ENCODE measurements at regions not wholly inside any gene's neighbourhood (a gene's known extent, or its start where the extent isn't known, plus 50 kb on each side); places are given as distances from the start of the nearest gene placed in this dataset.
A peak's percentile ranks its signal among the peaks of the same experiment; 100 is the strongest.

GRCh38 chr9:103702572-103702971 lies 391.5 kb upstream of the SMC2 start:
- no peak for DNase-seq (ENCODE audit: low spot score)
- intact Hi-C loops (cut with DNase I), result no loop called here

DNA sequence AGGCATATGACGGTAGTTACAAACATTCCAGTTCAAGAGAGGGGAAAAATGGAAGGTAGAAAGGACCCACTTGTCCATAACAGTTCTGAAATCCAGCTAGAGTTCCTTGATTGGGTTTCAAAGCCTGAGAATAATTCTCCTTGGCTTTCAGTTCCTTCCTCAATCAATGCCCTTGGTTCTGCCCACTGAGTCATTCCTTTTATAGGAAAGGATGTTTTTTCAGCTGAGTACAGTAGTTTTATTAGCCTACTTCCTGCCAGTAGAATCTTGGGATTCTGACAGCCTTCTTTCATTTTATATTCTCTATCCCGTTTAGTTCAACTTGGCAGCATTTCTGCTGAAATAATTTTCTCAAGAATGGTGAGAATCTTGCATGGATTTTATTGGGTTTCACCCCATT lies 386.9 kb upstream of the SMC2 start:
- intact Hi-C loops (cut with DNase I), result no loop called here
- no peak for DNase-seq (ENCODE audit: low spot score)

- no peak for DNase-seq (ENCODE audit: low spot score)
- intact Hi-C loops (cut with DNase I), result no loop called here
Observed at GRCh38 chr9:103709366-103709765, 384.7 kb upstream of the SMC2 start.

DNA sequence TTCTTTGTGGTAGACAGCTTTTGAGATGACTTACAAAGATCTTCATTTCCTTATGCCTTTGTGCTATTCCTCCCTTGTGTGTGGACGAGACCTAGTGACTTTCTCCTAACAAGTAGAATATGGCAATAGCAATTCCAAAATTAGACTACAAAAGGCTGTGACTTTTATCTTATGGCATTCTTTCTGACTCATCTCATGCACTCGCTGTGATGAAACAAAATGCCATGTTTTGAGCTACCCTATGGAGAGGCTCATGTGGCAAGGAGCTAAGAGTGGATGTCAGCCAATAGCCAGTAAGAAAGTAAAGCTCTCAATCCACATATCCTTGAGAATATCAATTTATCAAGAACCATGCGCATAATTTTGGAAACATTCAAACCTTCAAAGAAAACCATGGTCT lies 380.5 kb upstream of the SMC2 start:
- no peak for DNase-seq (ENCODE audit: low spot score)
- intact Hi-C loops (cut with DNase I), result no loop called here

- no peak for DNase-seq (ENCODE audit: low spot score)
- intact Hi-C loops (cut with DNase I), result no loop called here
Observed at GRCh38 chr9:103714992-103715391, 379.1 kb upstream of the SMC2 start.

GRCh38 chr9:103721056-103721455 lies 373.1 kb upstream of the SMC2 start:
- DNase-seq (ENCODE audit: low spot score), result no peak
- intact Hi-C loops (cut with DNase I), result no loop called here

- intact Hi-C loops (cut with DNase I), result no loop called here
- no peak for DNase-seq (ENCODE audit: low spot score)
Observed at GRCh38 chr9:103730866-103731265, 363.2 kb upstream of the SMC2 start.

DNA sequence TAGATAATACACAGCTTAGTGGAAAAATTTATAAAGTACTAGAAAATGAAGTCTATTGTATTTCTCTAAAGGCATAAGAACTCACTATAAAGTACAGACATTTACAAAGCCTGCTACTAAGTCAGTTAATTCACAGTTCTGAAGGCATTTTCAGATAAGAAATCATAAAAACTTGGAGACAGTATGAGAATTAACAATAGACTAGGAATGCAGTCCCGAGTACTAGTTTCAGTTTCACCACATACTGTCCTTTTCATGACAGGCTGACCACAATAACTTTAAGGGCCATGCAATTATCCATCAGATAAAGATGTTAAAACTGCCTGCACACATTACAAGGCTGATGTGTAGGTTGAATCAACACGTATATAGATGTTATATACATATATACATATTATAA lies 362.6 kb upstream of the SMC2 start:
- DNase-seq (ENCODE audit: low spot score), result no peak
- intact Hi-C loops (cut with DNase I), result no loop called here

DNA sequence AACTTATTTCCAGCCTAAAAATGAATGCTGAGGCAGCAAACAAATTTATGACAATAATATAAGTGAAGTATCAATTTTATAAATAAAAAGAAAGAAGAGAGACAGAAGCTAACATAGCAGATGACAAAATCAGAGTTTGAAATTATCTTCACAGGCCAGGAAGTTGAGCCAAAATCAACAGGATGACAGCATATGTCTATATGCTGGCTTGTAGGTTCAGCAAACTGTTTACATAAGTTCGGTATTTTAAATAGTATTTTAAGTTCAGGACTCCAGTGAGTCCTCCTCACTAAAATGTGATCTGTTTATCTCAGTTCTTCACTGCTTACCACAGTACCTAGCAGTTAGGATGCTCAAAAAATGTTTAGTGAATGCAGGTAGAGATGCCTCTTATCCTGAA lies 359.6 kb upstream of the SMC2 start:
- DNase-seq (ENCODE audit: low spot score), result no peak
- intact Hi-C loops (cut with DNase I), result no loop called here

GRCh38 chr9:103755441-103755840 lies 338.7 kb upstream of the SMC2 start:
- no peak for DNase-seq (ENCODE audit: low spot score)
- intact Hi-C loops (cut with DNase I), result no loop called here

DNA sequence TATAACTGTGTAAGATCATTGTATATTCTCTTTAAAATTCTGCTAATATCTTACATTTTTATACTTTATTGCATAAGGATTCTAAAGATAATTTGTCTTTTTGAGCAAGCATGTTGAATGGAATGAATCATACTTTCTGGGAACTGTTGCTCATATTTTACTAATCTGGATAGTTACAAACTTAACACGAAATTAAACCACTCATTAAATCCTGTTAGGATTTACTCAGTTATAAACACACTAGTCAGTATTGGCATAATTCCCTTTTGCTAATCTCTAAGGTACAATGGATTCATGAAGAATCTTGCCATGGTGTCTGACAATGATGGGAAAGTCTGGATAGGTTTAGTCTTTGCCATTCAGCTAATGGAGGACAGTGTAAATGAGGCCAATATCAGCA lies 338.1 kb upstream of the SMC2 start:
- intact Hi-C loops (cut with DNase I), result no loop called here
- DNase-seq (ENCODE audit: low spot score), result no peak

GRCh38 chr9:103757062-103757461 lies 337.0 kb upstream of the SMC2 start:
- intact Hi-C loops (cut with DNase I), result no loop called here
- peak; percentile 29 for DNase-seq (ENCODE audit: low spot score)

- DNase-seq (ENCODE audit: low spot score), result no peak
- intact Hi-C loops (cut with DNase I), result no loop called here
Observed at GRCh38 chr9:103761466-103761865, 332.6 kb upstream of the SMC2 start.

- DNase-seq (ENCODE audit: low spot score), result no peak
- intact Hi-C loops (cut with DNase I), result no loop called here
Observed at GRCh38 chr9:103789686-103790085, 304.4 kb upstream of the SMC2 start.

DNA sequence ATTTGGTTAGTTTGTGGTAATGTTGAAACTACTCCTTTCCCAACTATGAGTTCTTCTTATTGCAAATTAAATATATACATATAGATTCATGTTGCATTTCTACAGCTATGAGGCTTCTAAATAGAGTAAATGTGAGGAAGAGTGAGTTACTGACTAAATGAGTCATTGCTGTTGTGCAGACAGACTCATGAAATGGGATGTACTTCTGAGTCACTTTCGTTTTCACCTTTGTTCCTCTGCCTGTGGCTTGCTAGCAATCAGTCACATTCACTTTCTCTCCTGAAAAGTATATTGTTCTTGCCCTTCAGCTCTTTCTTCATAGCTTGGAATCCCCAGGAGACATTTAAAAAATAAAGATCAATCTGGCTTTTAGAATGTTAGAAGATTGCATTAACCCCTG lies 295.5 kb upstream of the SMC2 start:
- intact Hi-C loops (cut with DNase I), result no loop called here
- no peak for DNase-seq (ENCODE audit: low spot score)

GRCh38 chr9:103799959-103800358 lies 294.1 kb upstream of the SMC2 start:
- intact Hi-C loops (cut with DNase I), result no loop called here

GRCh38 chr9:103802068-103802467 lies 292.0 kb upstream of the SMC2 start:
- no peak for DNase-seq (ENCODE audit: low spot score)
- intact Hi-C loops (cut with DNase I), result no loop called here

More at GRCh38 chr9:103799959-103800358, 294.1 kb upstream of the SMC2 start:
- no peak for DNase-seq (ENCODE audit: low spot score)

DNA sequence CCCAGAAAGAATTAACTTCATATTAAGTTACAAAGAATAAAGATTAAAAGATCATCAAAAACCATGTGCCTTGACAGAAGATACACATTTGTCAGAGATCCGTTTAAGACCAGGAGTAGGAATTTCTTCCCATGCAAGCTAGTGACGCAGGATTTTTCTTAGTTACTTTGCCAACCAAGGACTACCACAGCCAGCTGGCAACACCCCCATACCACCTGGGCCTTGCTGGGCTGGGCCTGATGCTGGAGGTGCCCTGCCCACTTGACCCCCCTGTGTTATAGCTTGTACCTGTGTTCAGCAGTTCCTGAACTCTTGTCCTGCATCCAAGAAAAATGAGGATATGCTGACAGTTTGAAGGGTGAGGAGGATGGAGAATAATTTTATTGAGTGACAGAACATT lies 290.9 kb upstream of the SMC2 start:
- intact Hi-C loops (cut with DNase I), result no loop called here

GRCh38 chr9:103804077-103804735 lies 289.9 kb upstream of the SMC2 start:
- DNase-seq (ENCODE audit: low spot score), result no peak
- intact Hi-C loops (cut with DNase I), result no loop called here

More for the DNA sequence above, 290.9 kb upstream of the SMC2 start:
- DNase-seq (ENCODE audit: low spot score), result no peak

- DNase-seq (ENCODE audit: low spot score), result no peak
- intact Hi-C loops (cut with DNase I), result no loop called here
Observed at GRCh38 chr9:103809745-103810144, 284.4 kb upstream of the SMC2 start.

DNA sequence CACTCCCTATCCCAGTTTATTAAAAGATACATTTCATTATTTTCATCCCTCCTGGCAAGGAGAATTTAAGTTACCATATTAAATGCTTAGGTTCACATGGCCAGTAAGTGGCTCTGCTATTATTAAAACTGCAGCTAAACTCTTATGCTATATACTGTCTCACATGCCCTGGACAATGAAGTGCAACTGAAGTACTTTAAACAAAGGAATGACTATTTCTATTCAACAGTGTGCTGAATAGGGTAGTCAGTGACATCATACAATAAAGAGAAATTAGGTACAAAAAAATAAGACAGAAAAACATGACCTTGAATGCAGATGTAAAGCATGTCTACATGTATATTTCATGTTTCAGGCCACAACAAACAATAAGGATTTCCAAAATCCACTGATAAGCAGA lies 282.6 kb upstream of the SMC2 start:
- no peak for DNase-seq (ENCODE audit: low spot score)
- intact Hi-C loops (cut with DNase I), result no loop called here

DNA sequence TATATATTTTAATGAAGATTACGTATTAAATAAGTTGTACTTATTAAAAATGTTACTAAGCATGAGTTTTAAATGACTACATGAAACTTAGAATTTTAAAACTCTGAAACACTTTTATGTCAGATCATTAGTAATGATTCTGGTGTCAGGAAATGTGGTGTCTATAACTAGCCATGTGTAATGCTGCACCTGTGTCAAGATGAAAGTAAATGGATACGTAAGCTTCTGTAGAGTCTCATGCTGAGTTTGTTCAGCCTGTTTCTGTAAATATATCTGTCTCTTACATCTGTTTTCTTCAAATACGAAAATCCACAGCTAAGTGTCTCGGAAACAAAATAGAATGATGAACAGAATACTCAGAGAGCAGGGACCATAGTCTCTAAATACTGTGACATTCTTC lies 278.0 kb upstream of the SMC2 start:
- DNase-seq (ENCODE audit: low spot score), result no peak
- intact Hi-C loops (cut with DNase I), result no loop called here

All from cardiac septum (tissue), 1 donor.